NCI-H1048 (cell line): ENCODE measurements at regions not wholly inside any gene's neighbourhood (a gene's known extent, or its start where the extent isn't known, plus 50 kb on each side); places are given as distances from the start of the nearest gene placed in this dataset.
"Not testable (repeated sequence)": the region's sequence is repeated elsewhere in the genome, so short reads cannot be mapped to it uniquely, and the experiment has no call there.

Source experiments
- DNase-seq: peaks from one replicate; lab custom pipeline; 2025; lab: John Stamatoyannopoulos, UW

- DNase-seq = not testable (repeated sequence)
Observed at GRCh38 chr2:111474198-111474705, 353.5 kb downstream of the BCL2L11 start.

DNA sequence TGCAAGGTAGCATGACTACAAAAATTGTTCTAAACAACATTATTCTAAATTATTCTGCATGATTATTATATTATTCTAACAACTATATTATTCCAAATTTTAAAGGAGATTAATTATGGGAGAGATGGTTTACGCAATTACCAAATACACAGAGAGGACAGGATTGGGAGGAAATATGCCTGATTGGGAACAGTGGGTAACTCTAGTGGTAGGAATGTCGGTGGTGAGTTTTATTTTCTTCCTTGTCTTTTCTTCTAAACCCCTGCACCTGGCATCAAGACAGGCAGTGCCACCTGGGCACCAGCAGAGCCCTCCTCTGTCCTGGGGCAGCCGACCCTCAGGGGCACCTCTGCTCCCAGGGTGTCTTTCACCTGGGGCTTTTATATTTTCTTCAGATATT is 357.6 kb downstream of the BCL2L11 start:
- not testable (repeated sequence) for DNase-seq

GRCh38 chr2:111478871-111479318 is 358.2 kb downstream of the BCL2L11 start:
- DNase-seq = not testable (repeated sequence)

- not testable (repeated sequence) for DNase-seq
Observed at GRCh38 chr2:111480016-111480625, 359.4 kb downstream of the BCL2L11 start.

DNA sequence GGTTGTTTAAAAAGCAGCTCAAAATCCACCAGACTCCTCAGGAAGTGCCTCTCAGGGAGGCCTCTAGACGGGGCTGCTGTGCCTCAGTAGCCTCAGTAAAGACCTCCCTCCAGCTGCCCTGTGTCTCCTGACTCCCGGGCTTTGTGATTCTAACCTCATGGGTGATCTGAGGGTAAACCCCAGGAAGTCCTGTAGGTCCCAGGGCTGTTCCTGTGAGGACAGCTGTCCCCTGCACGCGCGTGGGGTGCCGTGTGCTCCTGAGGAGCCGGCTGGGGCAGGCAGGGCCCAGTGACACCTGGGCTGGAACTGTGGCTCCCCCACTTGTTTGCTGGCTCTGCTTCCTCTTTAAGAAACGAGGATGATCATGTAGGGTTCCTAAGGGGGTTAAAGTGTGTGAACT is 359.9 kb downstream of the BCL2L11 start:
- DNase-seq = not testable (repeated sequence)

DNA sequence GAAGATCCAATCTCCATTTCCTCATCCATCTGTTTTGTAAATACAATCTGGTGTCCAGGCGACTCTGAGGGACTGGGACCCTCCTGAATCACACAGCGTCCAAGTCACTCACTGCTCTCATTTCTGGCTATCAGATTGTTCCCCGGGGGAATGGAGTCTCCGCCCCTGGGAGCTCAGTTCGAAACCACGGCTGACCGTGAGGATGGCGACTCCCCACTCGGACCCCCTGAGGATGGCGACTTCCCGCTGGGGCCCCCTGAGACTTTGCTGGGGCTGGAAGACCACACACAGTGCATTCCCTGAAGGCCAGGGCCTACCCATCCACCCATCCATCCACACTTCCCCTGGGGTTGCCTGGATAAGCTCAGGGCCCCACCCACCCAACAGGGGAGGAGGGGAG is 360.5 kb downstream of the BCL2L11 start:
- not testable (repeated sequence) for DNase-seq

DNA sequence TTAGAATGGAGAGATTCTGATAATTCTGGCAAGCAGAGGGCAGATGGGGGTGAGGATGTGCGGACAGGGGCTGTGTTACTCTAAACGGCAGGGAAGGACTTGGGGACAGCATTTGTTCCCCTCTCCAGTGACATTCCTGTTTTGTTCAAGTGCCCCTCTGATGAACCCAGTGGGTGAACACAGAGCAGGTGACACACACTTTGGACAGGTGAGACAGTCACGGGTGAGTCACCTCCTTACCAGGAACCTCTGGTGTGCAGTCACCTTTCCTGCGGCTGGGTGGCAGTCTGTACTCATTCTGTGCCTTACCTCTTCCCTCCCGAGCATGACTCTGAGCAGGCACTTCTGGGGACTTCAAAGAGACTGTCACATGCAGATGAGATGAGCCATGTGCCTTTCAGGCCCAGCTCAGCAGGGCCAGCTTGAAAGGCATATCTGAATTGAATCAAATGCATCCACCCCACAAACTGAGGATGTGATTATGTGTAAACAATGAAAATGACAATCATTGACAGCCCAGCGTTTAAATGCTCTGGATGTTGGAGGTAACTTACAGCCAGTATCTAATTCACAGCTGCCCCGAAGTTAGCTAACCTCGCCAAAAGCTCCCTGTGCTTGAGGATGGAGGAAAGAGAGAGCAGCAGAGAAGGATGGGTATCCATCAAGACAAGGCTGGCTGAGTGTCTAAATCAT is 362.4 kb downstream of the BCL2L11 start:
- not testable (repeated sequence) for DNase-seq

- not testable (repeated sequence) for DNase-seq
Observed at GRCh38 chr2:111484097-111484496, 363.4 kb downstream of the BCL2L11 start.

GRCh38 chr2:111485895-111486294 is 365.2 kb downstream of the BCL2L11 start:
- DNase-seq = not testable (repeated sequence)

- not testable (repeated sequence) for DNase-seq
Observed at GRCh38 chr2:111488451-111488850, 367.7 kb downstream of the BCL2L11 start.

DNA sequence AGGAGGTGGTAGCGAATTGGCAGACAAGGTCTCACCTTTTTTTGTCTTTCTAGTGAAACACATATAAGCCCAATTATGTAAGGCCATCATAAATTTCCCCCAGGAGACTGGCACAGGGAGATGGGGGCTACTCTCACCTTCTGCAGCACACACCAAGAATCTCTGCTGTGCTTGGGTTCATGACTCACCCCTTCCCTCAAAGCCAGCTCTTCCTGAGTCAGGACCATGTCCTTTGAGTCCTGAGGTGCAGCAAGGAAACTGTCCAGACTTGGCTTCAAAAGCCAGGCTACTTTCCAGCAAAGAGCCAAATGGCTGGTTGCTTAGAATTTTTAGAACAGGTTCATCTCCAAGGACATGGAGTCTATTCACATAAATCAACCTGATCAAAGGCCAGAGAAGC is 368.7 kb downstream of the BCL2L11 start:
- DNase-seq = not testable (repeated sequence)

GRCh38 chr2:111491181-111491580 is 370.5 kb downstream of the BCL2L11 start:
- DNase-seq = not testable (repeated sequence)

DNA sequence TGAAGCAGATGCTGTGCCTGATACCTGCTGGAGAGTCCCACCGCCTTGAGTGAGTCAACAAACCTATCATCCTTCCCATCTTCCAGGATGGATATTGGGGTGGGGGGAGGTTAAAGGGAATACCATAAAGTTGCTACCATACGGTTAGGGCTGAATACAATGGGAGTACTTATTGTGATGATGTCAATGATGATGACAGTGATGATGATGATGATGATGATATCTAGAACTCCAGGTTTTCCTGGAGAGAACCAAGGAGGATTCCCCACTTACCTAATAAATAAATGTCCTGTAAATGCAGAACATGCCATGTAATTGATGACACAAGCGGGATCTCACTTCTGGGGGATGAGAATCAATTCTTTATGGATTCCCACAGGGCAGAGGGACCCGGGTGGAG is 370.9 kb downstream of the BCL2L11 start:
- not testable (repeated sequence) for DNase-seq

GRCh38 chr2:111492995-111493719 is 372.4 kb downstream of the BCL2L11 start:
- DNase-seq = not testable (repeated sequence)

DNA sequence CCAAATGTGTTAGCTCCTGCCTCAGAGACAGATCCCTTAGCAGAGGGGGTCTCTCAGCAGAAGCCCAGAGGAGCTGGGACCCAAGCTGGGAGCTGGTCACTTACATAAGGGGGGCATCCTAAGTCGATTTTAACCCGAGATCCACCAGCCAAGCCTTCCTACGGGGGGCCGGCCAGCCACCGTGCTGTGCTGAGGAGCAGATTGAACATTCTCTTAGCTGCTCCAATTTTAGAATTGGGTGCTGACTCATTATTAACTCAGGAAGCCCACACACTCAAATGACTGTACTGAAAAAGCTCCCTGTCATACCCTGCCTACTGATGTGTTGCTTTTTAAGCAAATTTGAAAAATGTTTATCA is 373.0 kb downstream of the BCL2L11 start:
- not testable (repeated sequence) for DNase-seq

- not testable (repeated sequence) for DNase-seq
Observed at GRCh38 chr2:111494288-111494980, 373.7 kb downstream of the BCL2L11 start.

DNA sequence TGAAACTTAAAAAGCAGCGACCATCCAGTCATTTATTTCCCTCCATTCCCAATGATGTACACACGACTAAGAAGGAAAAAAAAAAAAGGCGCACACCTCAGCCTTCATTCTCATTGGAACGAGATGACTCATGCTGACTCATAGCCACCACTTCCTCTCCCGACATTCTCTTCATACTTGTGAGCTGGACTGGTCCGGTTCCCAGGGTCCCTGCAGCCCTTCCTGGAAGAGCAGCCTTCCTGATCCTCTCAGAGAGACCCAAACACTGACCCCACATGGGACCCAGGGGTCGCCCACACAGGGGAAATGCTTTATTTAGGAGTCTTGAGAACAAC is 374.2 kb downstream of the BCL2L11 start:
- not testable (repeated sequence) for DNase-seq

GRCh38 chr2:111495636-111496035 is 374.9 kb downstream of the BCL2L11 start:
- DNase-seq = not testable (repeated sequence)

DNA sequence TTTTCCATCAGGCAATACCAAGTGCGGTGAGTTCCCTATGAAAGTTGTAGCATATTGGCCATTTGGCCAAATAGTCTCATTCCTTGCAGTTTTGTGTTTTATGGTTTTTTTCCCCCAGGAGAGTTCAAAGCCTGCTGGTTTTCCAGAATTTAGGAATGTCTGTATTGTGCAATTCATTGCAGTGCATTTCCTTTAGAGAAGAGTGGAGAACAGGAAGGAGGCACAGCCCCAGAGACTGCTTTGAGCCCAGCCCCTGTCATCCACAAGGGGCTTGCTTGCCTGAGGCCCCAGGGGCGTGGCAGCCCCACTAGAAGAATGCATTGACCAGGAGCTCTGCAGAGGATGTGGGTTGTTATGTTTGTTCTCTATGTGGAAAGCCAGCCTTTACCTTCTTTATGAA is 375.5 kb downstream of the BCL2L11 start:
- not testable (repeated sequence) for DNase-seq

GRCh38 chr2:111496860-111497259 is 376.1 kb downstream of the BCL2L11 start:
- not testable (repeated sequence) for DNase-seq

GRCh38 chr2:111497270-111497669 is 376.6 kb downstream of the BCL2L11 start:
- DNase-seq = not testable (repeated sequence)

- DNase-seq = not testable (repeated sequence)
Observed at GRCh38 chr2:111500536-111501062, 379.9 kb downstream of the BCL2L11 start.
